A673 (cell line): ENCODE measurements at regions not wholly inside any gene's neighbourhood (a gene's known extent, or its start where the extent isn't known, plus 50 kb on each side); places are given as distances from the start of the nearest gene placed in this dataset.
"Not testable (repeated sequence)": the region's sequence is repeated elsewhere in the genome, so short reads cannot be mapped to it uniquely, and the experiment has no call there.

ENCODE experiments used
- BruUV-seq: library from RNA; stranded (reverse); fragments of 400-500 nt; replicated peaks from 2 replicates; lab custom pipeline; 2021; lab: Mats Ljungman, UMichigan
- CTCF ChIA-PET: fragments of 300-600 bp; sonication (Branson Sonifier 250); formaldehyde crosslinking; loops from one replicate; lab custom pipeline; 2022; ENCODE audit warnings: antibody characterized with exemption; lab: Charles Lee
- POLR2A ChIA-PET: fragments of 300-600 bp; sonication (Branson Sonifier 250); formaldehyde crosslinking; loops from one replicate; lab custom pipeline; 2022; ENCODE audit warnings: antibody characterized with exemption; ENCODE audit not compliant: low non-redundant PET; lab: Charles Lee
- DNase-seq: peaks from one replicate; pipeline ENCODE4 v3.0.0-alpha.2; 2015; ENCODE audit warnings: low spot score
- H3K27ac ChIP-seq: fragments of 200-600 bp; sonication (generic); 2 replicates; pipeline ENCODE4 v1.5.1; 2016; ENCODE audit warnings: mixed run types, low read depth, mild to moderate bottlenecking, mixed read lengths, antibody characterized with exemption, low read length; ENCODE audit not compliant: poor library complexity, severe bottlenecking
- H3K27me3 ChIP-seq: fragments of 200-600 bp; sonication (generic); replicated peaks from 2 replicates; pipeline ENCODE4 v1.6.1; 2017; ENCODE audit warnings: mixed run types, low read depth, mild to moderate bottlenecking, mixed read lengths, antibody characterized with exemption, low read length; ENCODE audit not compliant: insufficient read depth, poor library complexity
- H3K36me3 ChIP-seq: fragments of 200-600 bp; sonication (generic); 2 replicates; pipeline ENCODE4 v1.6.1; 2016; ENCODE audit warnings: mixed run types, mild to moderate bottlenecking, mixed read lengths, antibody characterized with exemption, low read length; ENCODE audit not compliant: insufficient read depth, poor library complexity, severe bottlenecking
- H3K4me1 ChIP-seq: fragments of 200-600 bp; sonication (generic); 2 replicates; pipeline ENCODE4 v1.6.1; 2017; ENCODE audit warnings: mixed run types, mild to moderate bottlenecking, mixed read lengths, antibody characterized with exemption, low read length; ENCODE audit not compliant: insufficient read depth, poor library complexity, severe bottlenecking
- H3K4me3 ChIP-seq: fragments of 200-600 bp; sonication (generic); 2 replicates; pipeline ENCODE4 v1.5.1; 2016; ENCODE audit warnings: low read depth, mixed run types, mild to moderate bottlenecking, mixed read lengths, low read length; ENCODE audit not compliant: poor library complexity, severe bottlenecking
- H3K9me3 ChIP-seq: fragments of 200-600 bp; sonication (generic); 2 replicates; pipeline ENCODE4 v1.6.1; 2016; ENCODE audit warnings: mixed run types, low read depth, mild to moderate bottlenecking, mixed read lengths, antibody characterized with exemption, low read length; ENCODE audit not compliant: poor library complexity, severe bottlenecking
- EZH2 ChIP-seq: fragments of 200-600 bp; sonication (generic); IDR thresholded peaks from 2 replicates; pipeline ENCODE4 v1.6.1; 2017; ENCODE audit warnings: borderline replicate concordance, low read depth, mild to moderate bottlenecking, mixed read lengths, antibody characterized with exemption, low read length; ENCODE audit not compliant: poor library complexity, severe bottlenecking
- intact Hi-C: fragments of 100-400 bp; cut with micrococcal nuclease; formaldehyde crosslinking; loops from one replicate; pipeline ENCODE4 v1.10.0; 2022; ENCODE audit not compliant: unreplicated experiment
- TF ChIP-seq, protein P1 (sequence below): fragments of 300-800, 200-600 bp; sonication (generic); conservative IDR thresholded peaks from 2 replicates; pipeline ENCODE4 v1.5.1; 2017; ENCODE audit warnings: low read depth, mild to moderate bottlenecking, antibody characterized with exemption, low read length, moderate library complexity, mixed read lengths

DNA sequence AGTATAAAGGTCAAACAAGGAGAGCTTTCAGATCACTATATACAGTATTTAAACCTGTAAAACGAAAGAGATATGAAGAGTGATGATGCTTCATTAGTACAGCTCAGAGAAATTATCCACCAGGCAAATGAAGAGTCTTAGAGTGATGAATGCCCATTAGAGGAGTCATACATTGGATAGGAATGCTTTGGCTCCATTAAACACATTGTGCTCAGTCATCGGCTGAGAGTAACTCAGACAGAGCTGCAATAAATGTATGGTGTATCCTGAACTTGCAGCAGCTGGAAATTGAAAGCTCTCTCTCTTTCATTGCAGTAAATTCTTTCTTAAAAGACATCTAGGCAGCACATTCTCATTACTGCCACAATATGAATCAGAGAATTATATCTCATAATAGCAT lies 340.8 kb upstream of the SPHKAP start:
- TF ChIP-seq, protein P1, sequence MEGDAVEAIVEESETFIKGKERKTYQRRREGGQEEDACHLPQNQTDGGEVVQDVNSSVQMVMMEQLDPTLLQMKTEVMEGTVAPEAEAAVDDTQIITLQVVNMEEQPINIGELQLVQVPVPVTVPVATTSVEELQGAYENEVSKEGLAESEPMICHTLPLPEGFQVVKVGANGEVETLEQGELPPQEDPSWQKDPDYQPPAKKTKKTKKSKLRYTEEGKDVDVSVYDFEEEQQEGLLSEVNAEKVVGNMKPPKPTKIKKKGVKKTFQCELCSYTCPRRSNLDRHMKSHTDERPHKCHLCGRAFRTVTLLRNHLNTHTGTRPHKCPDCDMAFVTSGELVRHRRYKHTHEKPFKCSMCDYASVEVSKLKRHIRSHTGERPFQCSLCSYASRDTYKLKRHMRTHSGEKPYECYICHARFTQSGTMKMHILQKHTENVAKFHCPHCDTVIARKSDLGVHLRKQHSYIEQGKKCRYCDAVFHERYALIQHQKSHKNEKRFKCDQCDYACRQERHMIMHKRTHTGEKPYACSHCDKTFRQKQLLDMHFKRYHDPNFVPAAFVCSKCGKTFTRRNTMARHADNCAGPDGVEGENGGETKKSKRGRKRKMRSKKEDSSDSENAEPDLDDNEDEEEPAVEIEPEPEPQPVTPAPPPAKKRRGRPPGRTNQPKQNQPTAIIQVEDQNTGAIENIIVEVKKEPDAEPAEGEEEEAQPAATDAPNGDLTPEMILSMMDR, result no peak
- no peak for TF ChIP-seq EZH2
- Histone ChIP-seq H3K4me1 (no peaks in the 10 kb centered on the region), H3K27me3 (no peaks in the 10 kb centered on the region), H3K9me3 (peaks cover 7% of the 10 kb centered on the region), H3K27ac (no peak overlapping the region), H3K36me3 (no peaks in the 10 kb centered on the region), H3K4me3 (no peak overlapping the region)
- POLR2A ChIA-PET, result no interaction called here
- intact Hi-C loops, result no loop called here
- no peak for DNase-seq
- CTCF ChIA-PET, result no interaction called here
- BruUV-seq, result no TSS peak

DNA sequence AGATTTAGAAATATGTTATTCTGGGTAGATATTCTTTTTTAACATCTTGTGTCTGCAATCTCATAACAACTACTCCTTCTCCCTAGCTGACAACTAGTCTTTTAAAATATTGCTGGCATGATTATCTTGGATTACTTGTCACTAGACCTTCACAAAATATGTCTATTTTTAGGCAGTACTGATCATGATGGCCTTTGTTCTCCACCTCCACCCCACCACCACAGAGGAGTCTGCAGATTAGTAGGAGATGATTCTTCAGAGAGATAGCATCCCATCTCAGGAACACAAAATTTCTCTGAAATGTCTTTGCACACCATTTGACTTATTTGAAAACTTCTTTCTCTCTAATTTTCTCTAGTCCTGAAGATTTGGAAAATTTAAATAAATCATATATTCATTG lies 338.1 kb upstream of the SPHKAP start:
- intact Hi-C loops, result no loop called here
- BruUV-seq, result no TSS peak
- ChIA-PET CTCF (no interaction called here), POLR2A (no interaction called here)
- Histone ChIP-seq H3K27me3 (no peaks in the 10 kb centered on the region), H3K4me1 (no peaks in the 10 kb centered on the region), H3K9me3 (peaks cover 7% of the 10 kb centered on the region), H3K4me3 (no peak overlapping the region), H3K36me3 (no peaks in the 10 kb centered on the region), H3K27ac (no peak overlapping the region)
- TF ChIP-seq, protein P1, result no peak
- TF ChIP-seq EZH2, result no peak
- no peak for DNase-seq

DNA sequence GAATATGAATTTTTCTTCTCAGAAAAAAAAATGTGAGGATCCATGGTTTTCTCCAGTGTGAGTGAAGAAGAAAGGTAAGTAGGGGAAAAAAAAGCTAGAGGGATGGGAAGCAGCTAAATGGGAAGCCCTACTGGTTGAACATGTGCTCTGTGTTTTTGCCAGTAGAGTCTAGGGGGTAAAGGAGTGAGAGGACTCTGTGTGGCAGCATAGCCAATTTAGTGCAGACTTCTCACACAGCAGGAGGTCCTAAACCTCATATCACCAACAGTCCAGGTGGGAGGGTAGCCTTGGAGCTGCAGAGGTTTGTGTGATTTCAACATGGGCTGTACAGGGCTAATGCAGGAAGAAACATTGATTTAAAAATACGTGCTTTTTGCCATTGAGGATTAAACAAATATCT lies 334.5 kb upstream of the SPHKAP start:
- Histone ChIP-seq H3K36me3 (no peaks in the 10 kb centered on the region), H3K4me1 (no peaks in the 10 kb centered on the region), H3K9me3 (no peaks in the 10 kb centered on the region), H3K4me3 (no peak overlapping the region), H3K27ac (no peak overlapping the region), H3K27me3 (no peaks in the 10 kb centered on the region)
- intact Hi-C loops, result no loop called here
- TF ChIP-seq, protein P1, result no peak
- no peak for TF ChIP-seq EZH2
- no peak for DNase-seq
- CTCF ChIA-PET, result no interaction called here
- no TSS peak for BruUV-seq
- POLR2A ChIA-PET, result no interaction called here

DNA sequence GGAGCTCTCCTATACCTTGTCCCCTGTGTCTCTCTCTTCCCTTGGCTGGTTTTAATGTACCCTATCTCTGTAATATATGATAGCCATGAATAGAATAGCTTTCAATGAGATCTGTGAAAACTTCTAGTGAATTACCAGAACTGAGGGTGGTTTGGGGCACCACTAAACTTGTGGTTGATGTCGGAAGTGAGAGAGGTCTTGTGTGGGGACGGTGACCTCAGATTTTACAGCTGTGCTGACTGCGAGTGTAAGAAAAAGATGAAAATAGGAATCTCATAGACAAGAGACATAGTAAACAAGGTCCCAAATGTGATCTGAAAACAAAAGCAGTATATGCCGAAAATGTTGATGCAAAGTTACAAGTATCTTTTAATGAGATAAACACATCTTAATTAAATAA lies 332.0 kb upstream of the SPHKAP start:
- H3K4me1 ChIP-seq, DNase-seq, H3K9me3 ChIP-seq, H3K36me3 ChIP-seq, POLR2A ChIA-PET, BruUV-seq, H3K27me3 ChIP-seq, H3K4me3 ChIP-seq, intact Hi-C loops, CTCF ChIA-PET, H3K27ac ChIP-seq: not testable (repeated sequence)
